Mesodermal cell (in vitro differentiated cells): ENCODE measurements at regions not wholly inside any gene's neighbourhood (a gene's known extent, or its start where the extent isn't known, plus 50 kb on each side); places are given as distances from the start of the nearest gene placed in this dataset.

Experiments
- H3K27ac ChIP-seq: 2 replicates; pipeline ENCODE4 v1.7.0; 2013; ENCODE audit warnings: mild to moderate bottlenecking, low read depth, low read length, moderate library complexity; ENCODE audit not compliant: severe bottlenecking
- H3K36me3 ChIP-seq: 2 replicates; pipeline ENCODE4 v1.7.1; 2013; ENCODE audit warnings: mild to moderate bottlenecking, low read length, moderate library complexity; ENCODE audit not compliant: control insufficient read depth, insufficient read depth
- H3K4me1 ChIP-seq: one replicate; pipeline ENCODE4 v1.7.1; 2013; ENCODE audit warnings: mild to moderate bottlenecking, low read length; ENCODE audit not compliant: insufficient read depth, control insufficient read depth, poor library complexity, severe bottlenecking
- H3K4me3 ChIP-seq: 2 replicates; pipeline ENCODE4 v1.7.0; 2013; ENCODE audit warnings: low read length, control low read depth, mild to moderate bottlenecking; ENCODE audit not compliant: insufficient read depth, poor library complexity, severe bottlenecking; ENCODE audit errors: extremely low read depth
- H3K9me3 ChIP-seq: 2 replicates; pipeline ENCODE4 v1.7.1; 2013; ENCODE audit warnings: mild to moderate bottlenecking, low read length, moderate library complexity; ENCODE audit not compliant: control insufficient read depth
- WGBS, 2 experiments: methylation state at CpG; one replicate each; pipeline ENCODE4 v1.1.5; 2013; ENCODE audit warnings: missing lambda C conversion rate in 2 of 2; ENCODE audit not compliant: insufficient coverage in 2 of 2; 5-methylcytosine and 5-hydroxymethylcytosine counted together

DNA sequence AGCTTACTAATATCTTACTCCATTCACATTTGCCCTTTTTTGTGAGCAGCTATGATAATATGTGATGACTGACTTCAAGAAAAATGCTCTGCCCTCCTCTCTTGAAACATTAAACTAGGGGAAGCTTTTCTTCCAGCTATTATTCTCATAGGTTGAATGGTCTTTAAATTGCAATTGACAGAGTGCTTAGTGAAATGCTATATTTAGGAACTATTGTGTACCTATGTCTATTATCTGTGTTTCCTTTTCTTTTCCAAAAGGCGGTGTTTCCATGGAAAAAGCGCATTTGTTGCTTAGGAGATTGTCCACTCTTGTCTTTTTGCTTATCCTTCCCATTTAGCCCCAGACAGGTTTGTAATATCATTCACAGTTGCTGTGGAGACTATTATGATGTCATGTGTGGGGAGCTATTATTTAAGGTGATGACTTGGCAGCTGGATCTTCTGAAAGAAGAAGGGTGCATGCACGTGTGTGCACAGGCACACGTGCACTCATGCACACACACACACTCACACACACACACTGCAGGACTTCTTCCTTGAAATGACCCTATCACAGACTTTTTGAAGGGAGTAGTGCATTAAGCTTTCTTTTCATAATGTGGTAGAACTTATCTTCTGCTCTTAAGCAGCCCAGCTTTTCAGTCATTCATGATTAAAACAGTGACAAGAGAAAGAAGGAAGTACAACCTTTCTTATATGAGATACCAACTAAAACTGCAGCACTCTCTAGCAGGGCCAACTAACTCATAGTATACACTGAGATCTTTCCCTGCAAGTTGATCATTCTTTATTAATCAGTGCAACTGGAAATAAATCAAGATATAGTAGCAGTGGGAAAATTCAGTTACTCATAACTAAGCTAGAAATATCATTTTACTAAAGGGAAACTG is 340.8 kb upstream of the MTNR1B start:
- Histone ChIP-seq H3K9me3 (no peaks in the 10 kb centered on the region), H3K4me1 (no peaks in the 10 kb centered on the region), H3K4me3 (no peak overlapping the region), H3K36me3 (no peaks in the 10 kb centered on the region), H3K27ac (peak overlapping the region; percentile 7)
- WGBS, 2 experiments = 100% methylated on average over 2 of the region's 4 CpGs; no CpG with 5 or more reads in 1 of the 2 experiments

DNA sequence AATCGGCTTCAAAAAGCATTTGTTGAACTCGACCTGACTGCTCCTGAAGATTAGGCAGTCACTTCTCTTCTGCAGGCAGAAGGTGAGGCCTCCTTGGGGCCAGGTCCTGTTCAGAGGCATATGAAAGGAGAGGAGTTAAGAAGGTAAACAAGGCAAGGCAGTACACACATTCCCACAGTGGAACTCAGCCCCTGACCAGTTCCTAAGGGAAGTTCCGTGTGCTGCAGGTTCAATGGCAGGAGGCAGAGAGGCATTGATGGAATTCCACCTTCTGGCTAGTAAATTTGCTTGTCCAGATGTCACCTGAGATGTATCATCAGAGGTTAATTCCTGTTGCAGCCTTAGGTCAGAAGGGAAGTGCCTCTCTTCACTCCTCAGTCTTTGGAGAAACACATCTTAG is 337.0 kb upstream of the MTNR1B start:
- Histone ChIP-seq H3K4me1 (no peaks in the 10 kb centered on the region), H3K9me3 (no peaks in the 10 kb centered on the region), H3K4me3 (no peak overlapping the region), H3K27ac (no peak overlapping the region), H3K36me3 (no peaks in the 10 kb centered on the region)
- 89 to 92% methylated on average over 2 to 3 of the region's 3 CpGs for WGBS, 2 experiments

DNA sequence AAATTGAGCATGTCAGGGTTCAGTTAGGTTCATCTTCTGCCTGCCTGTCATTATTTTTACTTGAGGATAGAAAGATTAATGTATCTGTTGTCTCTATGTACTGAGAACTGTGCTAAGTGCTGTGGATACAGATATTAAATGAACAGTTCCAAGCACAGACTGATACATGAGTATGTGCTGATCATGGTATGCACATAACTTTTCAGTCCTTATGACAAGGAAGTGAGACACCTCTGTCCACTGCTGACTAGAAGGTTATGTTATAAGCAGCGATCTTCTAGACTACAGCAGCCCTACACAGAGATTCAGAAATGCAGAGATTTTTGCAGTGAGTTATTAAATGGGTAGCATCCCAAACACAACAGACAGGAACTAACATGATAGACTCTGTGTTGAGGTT is 335.6 kb upstream of the MTNR1B start:
- no CpG with 5 or more reads among the region's 1 CpG for WGBS, 2 experiments
- Histone ChIP-seq H3K9me3 (no peaks in the 10 kb centered on the region), H3K27ac (no peak overlapping the region), H3K36me3 (no peaks in the 10 kb centered on the region), H3K4me1 (no peaks in the 10 kb centered on the region), H3K4me3 (no peak overlapping the region)

DNA sequence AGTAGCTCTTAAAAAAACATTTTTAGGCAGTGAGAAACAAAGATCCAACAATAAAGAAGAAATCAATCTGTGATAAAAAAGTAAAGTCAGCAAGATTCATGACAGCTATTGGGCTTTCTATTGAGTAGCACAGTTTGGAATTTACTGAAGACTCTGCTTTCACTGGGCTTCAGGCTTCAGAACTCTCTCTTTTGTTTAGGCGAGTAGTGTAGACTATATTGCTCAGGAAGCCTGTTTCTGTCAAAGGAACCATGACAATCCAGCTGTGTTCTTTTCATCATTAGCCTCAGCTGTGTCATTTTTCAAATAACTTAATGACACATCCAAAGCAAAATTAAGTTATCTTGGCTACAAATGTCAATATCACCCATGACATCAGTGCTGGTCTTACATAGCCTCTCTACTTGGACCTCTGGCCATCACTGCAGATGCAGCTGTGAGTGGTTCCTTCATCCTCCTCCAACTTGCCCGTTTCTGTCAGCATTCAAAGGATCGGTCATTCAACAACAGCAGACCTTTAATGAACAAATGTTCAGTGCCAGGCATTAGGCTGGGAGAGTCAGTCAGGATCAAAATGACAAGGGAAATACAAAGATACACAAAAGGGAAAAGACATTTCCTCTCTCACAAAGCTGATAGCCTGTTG is 332.8 kb upstream of the MTNR1B start:
- no peak overlapping the region for H3K27ac ChIP-seq
- no peaks in the 10 kb centered on the region for H3K9me3 ChIP-seq
- no peaks in the 10 kb centered on the region for H3K4me1 ChIP-seq
- H3K4me3 ChIP-seq = no peak overlapping the region
- 100% methylated on average over 1 of the region's 3 CpGs; no CpG with 5 or more reads in 1 of the 2 experiments for WGBS, 2 experiments
- no peaks in the 10 kb centered on the region for H3K36me3 ChIP-seq

DNA sequence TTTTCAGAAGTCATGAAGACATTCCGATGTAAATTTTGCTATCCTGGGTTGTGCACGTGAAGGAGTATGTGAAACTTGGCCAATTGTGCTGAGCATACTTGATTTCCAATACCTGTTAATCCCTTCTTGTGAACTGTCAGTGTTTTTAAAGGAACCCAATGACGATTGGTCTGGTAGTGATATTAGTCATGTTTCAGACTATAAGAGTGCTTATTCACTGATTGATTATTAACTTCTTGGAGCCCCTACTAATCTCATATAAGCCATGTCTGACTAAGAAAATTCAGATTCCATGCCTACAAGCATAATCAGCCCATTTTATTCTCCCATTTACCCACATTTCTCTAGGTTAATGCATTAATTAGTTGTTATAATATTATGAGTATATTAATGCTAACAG is 330.8 kb upstream of the MTNR1B start:
- Histone ChIP-seq H3K27ac (no peak overlapping the region), H3K36me3 (no peaks in the 10 kb centered on the region), H3K4me1 (no peaks in the 10 kb centered on the region), H3K4me3 (no peak overlapping the region), H3K9me3 (no peaks in the 10 kb centered on the region)
- WGBS, 2 experiments = 100% methylated on average over 1 to 2 of the region's 3 CpGs

DNA sequence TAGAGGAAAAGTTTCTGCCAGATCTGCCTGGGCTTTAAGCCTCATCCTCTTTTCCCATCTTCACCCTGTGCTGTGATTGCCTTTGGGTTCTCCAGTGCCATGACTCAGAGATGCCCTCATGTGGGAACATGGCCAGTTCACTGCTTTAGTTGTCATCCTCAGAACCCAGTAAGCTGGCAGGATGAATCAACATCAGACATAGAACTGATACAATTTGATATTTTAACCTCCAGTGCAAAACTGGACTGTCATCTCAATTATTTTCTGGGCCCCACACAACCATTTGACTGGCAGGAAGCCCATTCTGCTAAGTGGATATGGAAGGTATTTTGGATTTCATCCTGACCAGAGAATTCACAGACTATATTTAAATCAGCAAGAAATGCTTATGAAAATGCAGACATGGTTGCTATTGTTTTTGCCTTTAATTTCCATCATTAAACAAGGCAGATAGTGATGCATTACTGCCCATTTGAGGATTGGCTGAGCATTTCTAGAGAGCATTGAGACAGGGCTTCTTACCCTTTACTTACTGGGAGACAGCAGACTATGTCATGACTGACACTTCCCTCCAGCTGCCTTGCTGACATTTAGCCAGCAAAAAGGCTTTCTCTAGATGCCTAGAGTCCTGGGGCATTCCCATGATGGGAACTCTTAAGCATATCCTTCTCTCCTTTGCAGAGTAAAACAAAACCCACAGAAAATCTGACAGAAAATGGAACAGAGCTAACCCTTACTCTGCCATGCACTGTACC is 327.1 kb upstream of the MTNR1B start:
- H3K27ac ChIP-seq = no peak overlapping the region
- no peaks in the 10 kb centered on the region for H3K36me3 ChIP-seq
- no peak overlapping the region for H3K4me3 ChIP-seq
- H3K4me1 ChIP-seq = no peaks in the 10 kb centered on the region
- H3K9me3 ChIP-seq = no peaks in the 10 kb centered on the region

DNA sequence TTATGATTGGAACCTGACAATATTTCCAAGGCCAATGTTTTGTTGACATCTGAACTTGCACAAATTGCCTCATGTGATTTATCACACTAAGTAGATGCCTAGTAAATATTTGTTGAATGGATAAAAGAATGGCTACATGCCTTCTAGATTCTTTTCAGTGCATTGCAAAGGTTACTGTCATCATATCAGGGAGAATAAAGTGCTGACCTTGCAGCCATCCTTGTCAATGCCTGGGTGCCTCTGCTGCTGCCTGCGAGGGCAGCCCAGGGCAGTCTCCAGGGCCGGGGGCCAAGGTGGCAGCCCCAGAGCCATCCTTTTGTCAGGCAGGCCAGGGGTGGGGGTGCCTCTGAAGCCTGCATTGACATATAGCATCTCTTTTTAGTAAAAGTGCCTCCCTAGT is 325.6 kb upstream of the MTNR1B start:
- Histone ChIP-seq H3K27ac (no peak overlapping the region), H3K4me1 (no peaks in the 10 kb centered on the region), H3K4me3 (no peak overlapping the region), H3K36me3 (no peaks in the 10 kb centered on the region), H3K9me3 (no peaks in the 10 kb centered on the region)
- 90 to 92% methylated on average over 2 of the region's 2 CpGs for WGBS, 2 experiments

- Histone ChIP-seq H3K27ac (no peak overlapping the region), H3K4me3 (no peak overlapping the region), H3K4me1 (no peaks in the 10 kb centered on the region), H3K36me3 (no peaks in the 10 kb centered on the region), H3K9me3 (no peaks in the 10 kb centered on the region)
- WGBS, 2 experiments = 93 to 96% methylated on average over 6 of the region's 10 CpGs
These were observed 324.6 kb upstream of the MTNR1B start for GRCh38 chr11:92644595-92645445.

DNA sequence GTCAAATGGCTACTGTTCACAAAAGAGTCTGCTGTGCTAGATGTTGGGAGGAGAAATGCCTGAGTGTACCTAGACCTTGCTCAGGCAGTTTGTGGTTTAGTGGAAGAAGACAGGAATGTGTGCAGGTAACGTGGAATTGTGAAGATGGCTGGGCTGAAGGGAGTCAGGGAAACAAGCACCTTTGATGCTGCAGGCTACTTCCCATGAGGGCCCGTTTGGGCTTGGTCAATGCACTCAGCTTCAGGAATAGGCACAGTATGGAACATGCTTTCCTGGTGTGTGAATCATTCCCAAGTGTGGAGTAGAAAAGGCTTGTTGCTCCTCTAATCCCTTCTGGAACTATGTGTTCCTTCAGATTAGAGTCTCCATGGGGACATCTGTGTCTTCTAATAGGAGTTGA is 318.3 kb upstream of the MTNR1B start:
- H3K9me3 ChIP-seq = no peaks in the 10 kb centered on the region
- no peak overlapping the region for H3K27ac ChIP-seq
- no peaks in the 10 kb centered on the region for H3K4me1 ChIP-seq
- 80 to 93% methylated on average over 1 to 2 of the region's 2 CpGs for WGBS, 2 experiments
- H3K4me3 ChIP-seq = no peak overlapping the region
- no peaks in the 10 kb centered on the region for H3K36me3 ChIP-seq

- Histone ChIP-seq H3K4me3 (no peak overlapping the region), H3K27ac (no peak overlapping the region), H3K4me1 (no peaks in the 10 kb centered on the region), H3K36me3 (no peaks in the 10 kb centered on the region), H3K9me3 (no peaks in the 10 kb centered on the region)
These were observed 316.0 kb upstream of the MTNR1B start for GRCh38 chr11:92653454-92653853.
